ENCODE measurements at regions not wholly inside any gene's neighbourhood (a gene's known extent, or its start where the extent isn't known, plus 50 kb on each side); places are given as distances from the start of the nearest gene placed in this dataset.

DNA sequence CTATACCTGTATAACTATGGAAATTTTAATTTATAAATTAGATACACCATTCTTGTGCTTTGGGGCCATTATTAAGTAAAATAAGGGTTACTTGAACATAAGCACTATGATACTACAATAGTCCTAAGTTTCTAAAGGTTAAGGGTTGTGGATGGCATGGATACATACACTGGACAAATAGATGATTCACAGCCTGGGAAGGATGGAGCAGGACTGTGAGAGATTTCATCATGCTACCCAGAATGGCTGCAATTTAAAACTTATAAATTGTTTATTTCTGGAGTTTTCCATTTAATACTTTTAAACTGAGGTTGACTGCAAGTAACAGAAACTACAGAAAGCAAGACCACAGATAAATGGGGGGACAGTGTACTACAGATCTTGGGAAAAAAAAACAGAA lies 295.8 kb upstream of the ZNF804A start:
- Histone ChIP-seq H3K27ac (ENCODE audit: low read length) (no peak overlapping the region), H3K27me3 (replicated peaks in 1 of 2; ENCODE audit: control insufficient read depth in 2 of 2, extremely low read depth in 1 of 2, insufficient read depth in 2 of 2, low read length in 1 of 2) (no peaks in the 10 kb centered on the region), H3K4me1 (ENCODE audit: control insufficient read depth in 1 of 2, extremely low read depth in 1 of 2, insufficient read depth in 2 of 2, low read length in 2 of 2) (no peaks in the 10 kb centered on the region), H3K9me3 (no peaks in the 10 kb centered on the region), H3K36me3 (ENCODE audit: control insufficient read depth in 2 of 2, extremely low read depth in 1 of 2, insufficient read depth in 1 of 2, low read length in 1 of 2) (no peaks in the 10 kb centered on the region), H3K4me3 (ENCODE audit: control insufficient read depth in 1 of 2, extremely low read depth in 1 of 2, low read length in 1 of 2) (no peak overlapping the region)
- Mint-ChIP-seq H3K4me3 (no peak overlapping the region), H3K9me3 (peaks cover 0 to 4% (median 4%) of the 10 kb centered on the region in 3 donors), H3K27ac (no peak overlapping the region), H3K4me1 (no peaks in the 10 kb centered on the region), H3K36me3 (no peaks in the 10 kb centered on the region), H3K27me3 (no peaks in the 10 kb centered on the region)
- ATAC-seq (replicated peaks in 1 of 4) = no peak
- CTCF ChIA-PET = no interaction called here
- POLR2A ChIA-PET = no interaction called here
- no peak for DNase-seq

- DNase-seq (no peak), ATAC-seq (replicated peaks in 1 of 4) (no peak)
- H3K27me3 Mint-ChIP-seq = no peaks in the 10 kb centered on the region
- Histone ChIP-seq H3K4me3 (ENCODE audit: control insufficient read depth in 1 of 2, extremely low read depth in 1 of 2, low read length in 1 of 2) (no peak overlapping the region), H3K4me1 (ENCODE audit: control insufficient read depth in 1 of 2, extremely low read depth in 1 of 2, insufficient read depth in 2 of 2, low read length in 2 of 2) (no peaks in the 10 kb centered on the region), H3K27me3 (replicated peaks in 1 of 2; ENCODE audit: control insufficient read depth in 2 of 2, extremely low read depth in 1 of 2, insufficient read depth in 2 of 2, low read length in 1 of 2) (no peaks in the 10 kb centered on the region), H3K36me3 (ENCODE audit: control insufficient read depth in 2 of 2, extremely low read depth in 1 of 2, insufficient read depth in 1 of 2, low read length in 1 of 2) (no peaks in the 10 kb centered on the region), H3K27ac (ENCODE audit: low read length) (no peak overlapping the region), H3K9me3 (no peaks in the 10 kb centered on the region)
- H3K9me3 Mint-ChIP-seq = peaks cover 3 to 5% (median 4%) of the 10 kb centered on the region in 3 donors
- CTCF ChIA-PET = no interaction called here
- no peaks in the 10 kb centered on the region for H3K36me3 Mint-ChIP-seq
- no peaks in the 10 kb centered on the region for H3K4me1 Mint-ChIP-seq
- no peak overlapping the region for H3K27ac Mint-ChIP-seq
- H3K4me3 Mint-ChIP-seq = no peak overlapping the region
- POLR2A ChIA-PET = no interaction called here
Measured at GRCh38 chr2:184304006-184304405, 294.3 kb upstream of the ZNF804A start.

- WGBS (ENCODE audit: insufficient coverage) = 76% methylated on average over 2 of the region's 4 CpGs
- Mint-ChIP-seq H3K27me3 (no peaks in the 10 kb centered on the region), H3K4me3 (no peak overlapping the region), H3K27ac (no peak overlapping the region), H3K9me3 (peaks cover 3 to 5% (median 4%) of the 10 kb centered on the region in 3 donors), H3K36me3 (no peaks in the 10 kb centered on the region), H3K4me1 (no peaks in the 10 kb centered on the region)
- no peak for DNase-seq
- no peaks in the 10 kb centered on the region for H3K4me1 ChIP-seq (ENCODE audit: control insufficient read depth in 1 of 2, extremely low read depth in 1 of 2, insufficient read depth in 2 of 2, low read length in 2 of 2)
- ATAC-seq (replicated peaks in 1 of 4) = no peak
- H3K9me3 ChIP-seq = no peaks in the 10 kb centered on the region
- ChIA-PET CTCF (no interaction called here), POLR2A (no interaction called here)
- H3K27ac ChIP-seq (ENCODE audit: low read length) = no peak overlapping the region
- H3K4me3 ChIP-seq (ENCODE audit: control insufficient read depth in 1 of 2, extremely low read depth in 1 of 2, low read length in 1 of 2) = no peak overlapping the region
- no peaks in the 10 kb centered on the region for H3K36me3 ChIP-seq (ENCODE audit: control insufficient read depth in 2 of 2, extremely low read depth in 1 of 2, insufficient read depth in 1 of 2, low read length in 1 of 2)
- H3K27me3 ChIP-seq (replicated peaks in 1 of 2; ENCODE audit: control insufficient read depth in 2 of 2, extremely low read depth in 1 of 2, insufficient read depth in 2 of 2, low read length in 1 of 2) = no peaks in the 10 kb centered on the region
Measured at GRCh38 chr2:184305105-184305504, 293.2 kb upstream of the ZNF804A start.

DNA sequence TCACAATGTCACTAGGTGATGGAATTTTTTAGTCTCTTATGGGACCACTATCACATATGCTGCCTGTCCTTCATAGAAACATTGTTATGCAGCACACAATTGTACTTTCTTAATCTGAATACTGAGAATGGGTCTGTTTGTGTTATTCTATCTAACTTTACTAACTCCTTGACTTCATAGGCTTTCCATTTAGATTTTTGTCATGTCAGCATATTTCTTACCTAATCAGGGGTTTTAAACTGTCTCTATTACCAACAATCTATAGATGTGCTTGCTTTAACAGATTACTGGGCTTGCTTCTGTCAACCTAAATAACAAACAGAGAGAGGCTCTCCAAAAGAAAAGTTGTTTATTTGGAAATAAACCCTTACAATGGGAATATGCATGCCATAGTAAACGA lies 289.6 kb upstream of the ZNF804A start:
- ChIA-PET CTCF (no interaction called here), POLR2A (no interaction called here)
- Mint-ChIP-seq H3K4me1 (no peaks in the 10 kb centered on the region), H3K27ac (no peak overlapping the region), H3K36me3 (no peaks in the 10 kb centered on the region), H3K4me3 (no peak overlapping the region), H3K27me3 (no peaks in the 10 kb centered on the region), H3K9me3 (peaks cover 3 to 5% (median 4%) of the 10 kb centered on the region in 3 donors)
- Histone ChIP-seq H3K36me3 (ENCODE audit: control insufficient read depth in 2 of 2, extremely low read depth in 1 of 2, insufficient read depth in 1 of 2, low read length in 1 of 2) (no peaks in the 10 kb centered on the region), H3K27ac (ENCODE audit: low read length) (no peak overlapping the region), H3K4me3 (ENCODE audit: control insufficient read depth in 1 of 2, extremely low read depth in 1 of 2, low read length in 1 of 2) (no peak overlapping the region), H3K9me3 (no peaks in the 10 kb centered on the region), H3K4me1 (ENCODE audit: control insufficient read depth in 1 of 2, extremely low read depth in 1 of 2, insufficient read depth in 2 of 2, low read length in 2 of 2) (no peaks in the 10 kb centered on the region), H3K27me3 (replicated peaks in 1 of 2; ENCODE audit: control insufficient read depth in 2 of 2, extremely low read depth in 1 of 2, insufficient read depth in 2 of 2, low read length in 1 of 2) (no peaks in the 10 kb centered on the region)
- ATAC-seq (replicated peaks in 1 of 4) = no peak
- WGBS (ENCODE audit: insufficient coverage) = no CpG with 5 or more reads among the region's 1 CpG
- no peak for DNase-seq

DNA sequence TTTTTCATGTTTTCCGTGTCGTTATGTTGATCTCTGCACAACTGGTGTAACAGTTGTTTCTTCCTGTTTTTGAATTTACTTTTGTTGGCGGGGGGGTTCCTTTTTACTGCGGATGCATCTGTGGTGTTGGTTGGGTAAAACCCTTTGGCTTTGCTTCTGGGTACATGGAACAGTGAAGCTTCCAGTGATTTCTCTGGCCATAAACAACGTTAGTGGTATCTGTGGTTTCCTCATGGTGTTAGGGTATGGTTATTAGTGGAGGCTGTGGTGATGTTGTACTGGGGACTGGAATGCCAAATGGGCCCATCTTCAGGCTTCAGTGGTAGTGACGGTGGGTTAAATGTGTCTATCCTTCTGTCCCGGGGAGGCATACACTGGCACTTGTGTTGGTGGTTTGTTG lies 285.4 kb upstream of the ZNF804A start:
- 78% methylated on average over 5 of the region's 7 CpGs for WGBS (ENCODE audit: insufficient coverage)
- no peak for DNase-seq
- Mint-ChIP-seq H3K4me1 (no peaks in the 10 kb centered on the region), H3K9me3 (peaks cover 0 to 3% (median 3%) of the 10 kb centered on the region in 3 donors), H3K27ac (no peak overlapping the region), H3K4me3 (no peak overlapping the region), H3K27me3 (no peaks in the 10 kb centered on the region), H3K36me3 (no peaks in the 10 kb centered on the region)
- H3K36me3 ChIP-seq (ENCODE audit: control insufficient read depth in 2 of 2, extremely low read depth in 1 of 2, insufficient read depth in 1 of 2, low read length in 1 of 2) = no peaks in the 10 kb centered on the region
- H3K4me3 ChIP-seq (ENCODE audit: control insufficient read depth in 1 of 2, extremely low read depth in 1 of 2, low read length in 1 of 2) = no peak overlapping the region
- no peaks in the 10 kb centered on the region for H3K27me3 ChIP-seq (replicated peaks in 1 of 2; ENCODE audit: control insufficient read depth in 2 of 2, extremely low read depth in 1 of 2, insufficient read depth in 2 of 2, low read length in 1 of 2)
- H3K4me1 ChIP-seq (ENCODE audit: control insufficient read depth in 1 of 2, extremely low read depth in 1 of 2, insufficient read depth in 2 of 2, low read length in 2 of 2) = no peaks in the 10 kb centered on the region
- no peaks in the 10 kb centered on the region for H3K9me3 ChIP-seq
- no peak for ATAC-seq (replicated peaks in 1 of 4)
- CTCF ChIA-PET = no interaction called here
- POLR2A ChIA-PET = no interaction called here
- no peak overlapping the region for H3K27ac ChIP-seq (ENCODE audit: low read length)

DNA sequence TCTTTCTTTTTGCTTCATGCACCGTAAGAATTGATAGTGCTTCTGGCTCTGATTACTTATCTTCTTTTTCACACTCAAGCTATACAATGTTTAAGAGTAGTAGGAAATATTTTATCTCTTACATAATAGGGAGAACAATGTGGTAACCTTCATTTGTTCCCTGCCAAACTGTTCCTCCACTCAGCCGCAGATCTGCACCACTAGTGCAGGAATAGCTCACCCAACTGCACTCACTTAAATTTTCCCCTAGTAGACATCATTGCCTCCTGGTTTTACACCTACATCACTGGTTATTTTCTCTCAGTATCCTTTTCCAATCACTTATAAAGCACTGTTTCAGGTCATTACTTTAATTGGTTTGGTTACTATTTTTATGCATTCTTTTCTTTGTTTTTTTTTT lies 283.5 kb upstream of the ZNF804A start:
- POLR2A ChIA-PET = interaction anchor here in 1 of 2 donors (0.7 kb wide), 1 partner anchor 8 kb away, joined by 5 read pairs; no protein-coding TSS in a partner anchor
- H3K9me3 Mint-ChIP-seq = peaks cover 0 to 3% (median 0%) of the 10 kb centered on the region in 3 donors

DNA sequence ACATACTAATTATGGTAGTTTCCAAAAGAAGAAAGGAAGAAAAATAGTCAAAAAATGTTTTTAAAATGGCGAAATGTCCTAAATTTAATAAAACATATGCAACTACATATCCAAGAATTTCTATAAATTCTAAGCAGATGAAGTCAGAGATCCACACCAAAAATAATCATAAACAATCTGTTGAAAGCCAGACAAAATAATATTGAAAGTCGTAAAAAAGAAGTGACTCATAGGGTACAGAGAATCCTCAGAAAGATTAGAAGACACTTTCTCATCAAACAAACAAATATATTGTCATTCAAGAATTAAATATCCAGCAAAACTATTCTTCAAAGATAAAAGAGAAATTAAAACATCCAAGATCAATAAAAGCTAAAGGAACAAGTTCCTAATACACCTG lies 281.4 kb upstream of the ZNF804A start:
- no peak for DNase-seq
- no peaks in the 10 kb centered on the region for H3K9me3 ChIP-seq
- no peak overlapping the region for H3K4me3 ChIP-seq (ENCODE audit: control insufficient read depth in 1 of 2, extremely low read depth in 1 of 2, low read length in 1 of 2)
- no peak for ATAC-seq (replicated peaks in 1 of 4)
- Mint-ChIP-seq H3K4me3 (no peak overlapping the region), H3K9me3 (peaks cover 0 to 7% (median 4%) of the 10 kb centered on the region in 3 donors), H3K36me3 (no peaks in the 10 kb centered on the region), H3K27ac (no peak overlapping the region), H3K27me3 (no peaks in the 10 kb centered on the region), H3K4me1 (no peaks in the 10 kb centered on the region)
- H3K4me1 ChIP-seq (ENCODE audit: control insufficient read depth in 1 of 2, extremely low read depth in 1 of 2, insufficient read depth in 2 of 2, low read length in 2 of 2) = no peaks in the 10 kb centered on the region
- H3K36me3 ChIP-seq (ENCODE audit: control insufficient read depth in 2 of 2, extremely low read depth in 1 of 2, insufficient read depth in 1 of 2, low read length in 1 of 2) = no peaks in the 10 kb centered on the region
- WGBS (ENCODE audit: insufficient coverage) = no CpG with 5 or more reads among the region's 2 CpGs
- no peak overlapping the region for H3K27ac ChIP-seq (ENCODE audit: low read length)
- ChIA-PET CTCF (no interaction called here), POLR2A (no interaction called here)
- no peaks in the 10 kb centered on the region for H3K27me3 ChIP-seq (replicated peaks in 1 of 2; ENCODE audit: control insufficient read depth in 2 of 2, extremely low read depth in 1 of 2, insufficient read depth in 2 of 2, low read length in 1 of 2)

More for the DNA sequence above, 283.5 kb upstream of the ZNF804A start:
- Mint-ChIP-seq H3K27me3 (no peaks in the 10 kb centered on the region), H3K4me3 (no peak overlapping the region), H3K4me1 (no peaks in the 10 kb centered on the region), H3K27ac (no peak overlapping the region), H3K36me3 (no peaks in the 10 kb centered on the region)
- H3K4me1 ChIP-seq (ENCODE audit: control insufficient read depth in 1 of 2, extremely low read depth in 1 of 2, insufficient read depth in 2 of 2, low read length in 2 of 2) = no peaks in the 10 kb centered on the region
- no peaks in the 10 kb centered on the region for H3K9me3 ChIP-seq
- ATAC-seq (replicated peaks in 1 of 4) (no peak), DNase-seq (no peak)
- no peaks in the 10 kb centered on the region for H3K36me3 ChIP-seq (ENCODE audit: control insufficient read depth in 2 of 2, extremely low read depth in 1 of 2, insufficient read depth in 1 of 2, low read length in 1 of 2)
- no peaks in the 10 kb centered on the region for H3K27me3 ChIP-seq (replicated peaks in 1 of 2; ENCODE audit: control insufficient read depth in 2 of 2, extremely low read depth in 1 of 2, insufficient read depth in 2 of 2, low read length in 1 of 2)
- 100% methylated on average over 1 of the region's 2 CpGs for WGBS (ENCODE audit: insufficient coverage)
- H3K4me3 ChIP-seq (ENCODE audit: control insufficient read depth in 1 of 2, extremely low read depth in 1 of 2, low read length in 1 of 2) = no peak overlapping the region
- H3K27ac ChIP-seq (ENCODE audit: low read length) = no peak overlapping the region
- CTCF ChIA-PET = no interaction called here
